Suprapubic skin (tissue), 4 donors: ENCODE measurements at regions not wholly inside any gene's neighbourhood (a gene's known extent, or its start where the extent isn't known, plus 50 kb on each side); places are given as distances from the start of the nearest gene placed in this dataset.
"Not testable (repeated sequence)": the region's sequence is repeated elsewhere in the genome, so short reads cannot be mapped to it uniquely, and the experiment has no call there.

Source experiments
- CTCF ChIP-seq, 2 donors: fragments of 200-600 bp in 1 of 2; fragments of 450-650 bp in 1 of 2; sonication (generic) in 1 of 2; IDR thresholded peaks; one replicate each; pipeline ENCODE4 v1.5.1; 2016 to 2019; ENCODE audit warnings: antibody characterized with exemption in 2 of 2, mild to moderate bottlenecking in 1 of 2, moderate library complexity in 1 of 2
- EP300 ChIP-seq: sonication (generic); formaldehyde crosslinking; IDR thresholded peaks from one replicate; pipeline ENCODE4 v1.6.1; 2017; ENCODE audit warnings: antibody characterized with exemption
- POLR2A ChIP-seq, 2 donors: fragments of 450-650 bp; IDR thresholded peaks; one replicate each; pipeline ENCODE4 v1.6.1; 2017; ENCODE audit warnings: antibody characterized with exemption in 2 of 2, mild to moderate bottlenecking in 2 of 2, moderate library complexity in 2 of 2
- POLR2AphosphoS5 ChIP-seq, 3 donors: sonication (generic); formaldehyde crosslinking; IDR thresholded peaks; one replicate each; pipeline ENCODE4 v1.6.1; 2017; ENCODE audit warnings: antibody characterized with exemption in 3 of 3

GRCh38 chr12:24503477-24503876, 445.4 kb downstream of the BCAT1 start:
- not testable (repeated sequence) for TF ChIP-seq CTCF (IDR thresholded peaks at IDR 0.05); EP300; POLR2AphosphoS5 (IDR thresholded peaks at IDR 0.05); POLR2A (IDR thresholded peaks at IDR 0.05)
